HL-60 (cell line): ENCODE measurements at regions not wholly inside any gene's neighbourhood (a gene's known extent, or its start where the extent isn't known, plus 50 kb on each side); places are given as distances from the start of the nearest gene placed in this dataset.
"Not testable (repeated sequence)": the region's sequence is repeated elsewhere in the genome, so short reads cannot be mapped to it uniquely, and the experiment has no call there.

Experiments used
- DNase-seq, 2 experiments: peaks; one replicate each; pipeline ENCODE4 v3.0.0-alpha.2; 2010 to 2020; ENCODE audit warnings: low read depth in 1 of 2, low spot score in 1 of 2
- H3K27ac ChIP-seq: fragments of 250-450 bp; sonication (Bioruptor Pico); replicated peaks from 2 replicates; pipeline ENCODE4 v1.5.1; 2020; ENCODE audit warnings: mild to moderate bottlenecking, moderate library complexity
- H3K27me3 ChIP-seq: fragments of 250-450 bp; sonication (Bioruptor Pico); 2 replicates; pipeline ENCODE4 v1.5.1; 2021; ENCODE audit warnings: mild to moderate bottlenecking, moderate library complexity; ENCODE audit not compliant: insufficient read depth, poor library complexity, severe bottlenecking
- H3K4me3 ChIP-seq: replicated peaks from 2 replicates; pipeline ENCODE4 v1.5.1; 2011; ENCODE audit warnings: mild to moderate bottlenecking, control low read depth, low read length; ENCODE audit not compliant: insufficient read depth
- GABPA ChIP-seq: IDR thresholded peaks from 2 replicates; pipeline ENCODE4 v1.6.1; 2012; ENCODE audit warnings: low read depth
- POLR2AphosphoS5 ChIP-seq: IDR thresholded peaks from 2 replicates; pipeline ENCODE4 v1.6.1; 2012; ENCODE audit warnings: low read depth
- SPI1 ChIP-seq: IDR thresholded peaks from 2 replicates; pipeline ENCODE4 v1.6.1; 2012; ENCODE audit warnings: low read depth, mild to moderate bottlenecking, borderline replicate concordance
- TF ChIP-seq, protein P1 (sequence below): IDR thresholded peaks from 2 replicates; pipeline ENCODE4 v1.6.1; 2012; ENCODE audit warnings: low read depth; ENCODE audit not compliant: insufficient replicate concordance
- TF ChIP-seq, protein P2 (sequence below): IDR thresholded peaks from one replicate; pipeline ENCODE4 v1.5.1; 2011; ENCODE audit warnings: low read length, control low read depth, inconsistent platforms; ENCODE audit not compliant: insufficient read depth

DNA sequence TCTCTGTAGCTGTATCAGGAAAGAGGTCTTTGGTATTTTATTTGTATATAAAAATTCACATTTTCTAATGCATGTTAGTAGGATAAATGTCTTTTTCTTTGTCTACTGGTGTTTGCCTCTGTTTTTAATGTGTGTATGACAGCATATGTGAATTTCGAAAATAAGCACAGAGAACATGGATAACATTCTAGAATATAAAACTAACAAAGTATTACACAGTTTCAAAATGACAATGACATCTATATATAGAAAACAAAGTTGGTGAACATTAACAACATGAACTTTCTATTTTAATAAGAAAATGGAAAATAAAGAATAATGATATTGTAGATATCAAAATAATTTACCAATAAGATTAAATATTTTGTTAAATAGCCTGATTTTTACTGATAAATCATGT lies 608.0 kb downstream of the COL12A1 start:
- no peak overlapping the region for H3K4me3 ChIP-seq
- TF ChIP-seq, protein P1, sequence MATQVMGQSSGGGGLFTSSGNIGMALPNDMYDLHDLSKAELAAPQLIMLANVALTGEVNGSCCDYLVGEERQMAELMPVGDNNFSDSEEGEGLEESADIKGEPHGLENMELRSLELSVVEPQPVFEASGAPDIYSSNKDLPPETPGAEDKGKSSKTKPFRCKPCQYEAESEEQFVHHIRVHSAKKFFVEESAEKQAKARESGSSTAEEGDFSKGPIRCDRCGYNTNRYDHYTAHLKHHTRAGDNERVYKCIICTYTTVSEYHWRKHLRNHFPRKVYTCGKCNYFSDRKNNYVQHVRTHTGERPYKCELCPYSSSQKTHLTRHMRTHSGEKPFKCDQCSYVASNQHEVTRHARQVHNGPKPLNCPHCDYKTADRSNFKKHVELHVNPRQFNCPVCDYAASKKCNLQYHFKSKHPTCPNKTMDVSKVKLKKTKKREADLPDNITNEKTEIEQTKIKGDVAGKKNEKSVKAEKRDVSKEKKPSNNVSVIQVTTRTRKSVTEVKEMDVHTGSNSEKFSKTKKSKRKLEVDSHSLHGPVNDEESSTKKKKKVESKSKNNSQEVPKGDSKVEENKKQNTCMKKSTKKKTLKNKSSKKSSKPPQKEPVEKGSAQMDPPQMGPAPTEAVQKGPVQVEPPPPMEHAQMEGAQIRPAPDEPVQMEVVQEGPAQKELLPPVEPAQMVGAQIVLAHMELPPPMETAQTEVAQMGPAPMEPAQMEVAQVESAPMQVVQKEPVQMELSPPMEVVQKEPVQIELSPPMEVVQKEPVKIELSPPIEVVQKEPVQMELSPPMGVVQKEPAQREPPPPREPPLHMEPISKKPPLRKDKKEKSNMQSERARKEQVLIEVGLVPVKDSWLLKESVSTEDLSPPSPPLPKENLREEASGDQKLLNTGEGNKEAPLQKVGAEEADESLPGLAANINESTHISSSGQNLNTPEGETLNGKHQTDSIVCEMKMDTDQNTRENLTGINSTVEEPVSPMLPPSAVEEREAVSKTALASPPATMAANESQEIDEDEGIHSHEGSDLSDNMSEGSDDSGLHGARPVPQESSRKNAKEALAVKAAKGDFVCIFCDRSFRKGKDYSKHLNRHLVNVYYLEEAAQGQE, result no peak
- TF ChIP-seq GABPA, result no peak
- TF ChIP-seq, protein P2, sequence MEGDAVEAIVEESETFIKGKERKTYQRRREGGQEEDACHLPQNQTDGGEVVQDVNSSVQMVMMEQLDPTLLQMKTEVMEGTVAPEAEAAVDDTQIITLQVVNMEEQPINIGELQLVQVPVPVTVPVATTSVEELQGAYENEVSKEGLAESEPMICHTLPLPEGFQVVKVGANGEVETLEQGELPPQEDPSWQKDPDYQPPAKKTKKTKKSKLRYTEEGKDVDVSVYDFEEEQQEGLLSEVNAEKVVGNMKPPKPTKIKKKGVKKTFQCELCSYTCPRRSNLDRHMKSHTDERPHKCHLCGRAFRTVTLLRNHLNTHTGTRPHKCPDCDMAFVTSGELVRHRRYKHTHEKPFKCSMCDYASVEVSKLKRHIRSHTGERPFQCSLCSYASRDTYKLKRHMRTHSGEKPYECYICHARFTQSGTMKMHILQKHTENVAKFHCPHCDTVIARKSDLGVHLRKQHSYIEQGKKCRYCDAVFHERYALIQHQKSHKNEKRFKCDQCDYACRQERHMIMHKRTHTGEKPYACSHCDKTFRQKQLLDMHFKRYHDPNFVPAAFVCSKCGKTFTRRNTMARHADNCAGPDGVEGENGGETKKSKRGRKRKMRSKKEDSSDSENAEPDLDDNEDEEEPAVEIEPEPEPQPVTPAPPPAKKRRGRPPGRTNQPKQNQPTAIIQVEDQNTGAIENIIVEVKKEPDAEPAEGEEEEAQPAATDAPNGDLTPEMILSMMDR, result no peak
- TF ChIP-seq POLR2AphosphoS5, result no peak
- TF ChIP-seq SPI1, result no peak
- DNase-seq, result no peak
- H3K27ac ChIP-seq, result no peak overlapping the region
- no peaks in the 10 kb centered on the region for H3K27me3 ChIP-seq

DNA sequence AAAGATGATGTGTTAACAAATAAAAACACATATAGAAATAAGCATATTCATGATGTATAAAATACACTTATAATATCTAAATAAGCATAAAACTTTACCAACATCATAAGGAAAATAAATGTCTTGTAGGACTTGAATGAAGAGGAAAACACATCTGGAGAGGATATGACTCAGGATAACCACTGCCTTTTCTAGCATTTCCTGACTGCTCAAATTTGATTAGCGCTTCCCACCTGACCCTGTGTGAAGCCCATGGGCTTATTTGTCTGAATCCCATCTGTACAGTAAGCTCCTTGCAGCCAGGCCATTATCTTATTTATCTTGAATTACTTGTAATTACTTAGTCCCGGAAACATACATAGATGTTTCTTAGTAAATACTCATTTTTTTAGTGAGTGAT lies 608.6 kb downstream of the COL12A1 start:
- H3K27ac ChIP-seq, result no peak overlapping the region
- TF ChIP-seq, protein P1, result no peak
- no peak for TF ChIP-seq SPI1
- no peak for TF ChIP-seq POLR2AphosphoS5
- TF ChIP-seq, protein P2, result no peak
- TF ChIP-seq GABPA, result no peak
- no peaks in the 10 kb centered on the region for H3K27me3 ChIP-seq
- no peak overlapping the region for H3K4me3 ChIP-seq
- DNase-seq, result no peak

DNA sequence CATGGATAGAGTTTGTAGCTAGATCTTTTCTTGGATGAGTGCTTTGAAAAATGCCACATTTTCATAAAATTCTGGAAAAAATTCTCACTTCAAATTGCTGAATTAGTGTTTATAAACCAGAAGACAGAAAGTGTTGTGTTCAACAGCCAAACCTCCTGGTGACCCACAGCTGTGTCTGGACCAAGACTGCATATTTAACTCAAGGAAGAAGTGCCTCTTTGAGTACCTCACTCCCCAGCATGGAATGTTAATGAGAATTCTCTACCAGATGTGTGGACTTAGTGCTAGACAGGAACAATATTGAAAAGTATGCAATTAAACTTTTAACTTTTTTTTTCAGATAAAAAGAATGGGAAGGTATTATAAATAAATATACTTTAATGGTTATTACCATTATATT lies 609.3 kb downstream of the COL12A1 start:
- no peaks in the 10 kb centered on the region for H3K27me3 ChIP-seq
- no peak overlapping the region for H3K4me3 ChIP-seq
- DNase-seq, result no peak
- TF ChIP-seq SPI1, result no peak
- no peak for TF ChIP-seq GABPA
- TF ChIP-seq POLR2AphosphoS5, result no peak
- TF ChIP-seq, protein P1, result no peak
- TF ChIP-seq, protein P2, result no peak
- no peak overlapping the region for H3K27ac ChIP-seq

DNA sequence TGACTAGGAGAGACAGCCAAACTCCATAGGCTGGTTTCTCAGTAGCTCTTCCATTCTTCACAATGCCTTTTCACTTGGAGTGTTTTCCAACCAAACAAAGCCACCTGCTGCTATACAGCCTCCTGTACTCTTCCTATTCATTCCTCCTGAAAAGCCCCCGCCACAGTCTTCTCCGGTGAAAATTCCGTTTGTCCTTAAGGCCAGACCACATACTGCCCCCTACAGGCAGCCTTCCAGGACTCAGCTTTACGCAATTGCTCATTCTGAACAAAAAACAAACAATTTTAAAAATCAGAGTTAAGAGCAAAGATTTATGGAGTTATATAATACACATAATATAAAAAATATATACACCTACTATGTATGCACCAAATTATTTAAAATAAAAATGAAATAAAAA lies 611.5 kb downstream of the COL12A1 start:
- not testable (repeated sequence) for H3K27me3 ChIP-seq, DNase-seq, H3K27ac ChIP-seq, H3K4me3 ChIP-seq
